SH-SY5Y (cell line): ENCODE measurements at regions not wholly inside any gene's neighbourhood (a gene's known extent, or its start where the extent isn't known, plus 50 kb on each side); places are given as distances from the start of the nearest gene placed in this dataset.

Experiments
- GATA2 ChIP-seq: IDR thresholded peaks from 2 replicates; pipeline ENCODE4 v1.6.1; 2011; ENCODE audit warnings: mild to moderate bottlenecking, low read depth, low read length
- GATA3 ChIP-seq: IDR thresholded peaks from 2 replicates; pipeline ENCODE4 v1.6.1; 2011; ENCODE audit warnings: low read depth, mild to moderate bottlenecking, low read length, moderate library complexity

GRCh38 chr13:68522184-68522583 lies 1292.0 kb upstream of the PCDH9 start:
- no peak for TF ChIP-seq GATA3
- no peak for TF ChIP-seq GATA2

DNA sequence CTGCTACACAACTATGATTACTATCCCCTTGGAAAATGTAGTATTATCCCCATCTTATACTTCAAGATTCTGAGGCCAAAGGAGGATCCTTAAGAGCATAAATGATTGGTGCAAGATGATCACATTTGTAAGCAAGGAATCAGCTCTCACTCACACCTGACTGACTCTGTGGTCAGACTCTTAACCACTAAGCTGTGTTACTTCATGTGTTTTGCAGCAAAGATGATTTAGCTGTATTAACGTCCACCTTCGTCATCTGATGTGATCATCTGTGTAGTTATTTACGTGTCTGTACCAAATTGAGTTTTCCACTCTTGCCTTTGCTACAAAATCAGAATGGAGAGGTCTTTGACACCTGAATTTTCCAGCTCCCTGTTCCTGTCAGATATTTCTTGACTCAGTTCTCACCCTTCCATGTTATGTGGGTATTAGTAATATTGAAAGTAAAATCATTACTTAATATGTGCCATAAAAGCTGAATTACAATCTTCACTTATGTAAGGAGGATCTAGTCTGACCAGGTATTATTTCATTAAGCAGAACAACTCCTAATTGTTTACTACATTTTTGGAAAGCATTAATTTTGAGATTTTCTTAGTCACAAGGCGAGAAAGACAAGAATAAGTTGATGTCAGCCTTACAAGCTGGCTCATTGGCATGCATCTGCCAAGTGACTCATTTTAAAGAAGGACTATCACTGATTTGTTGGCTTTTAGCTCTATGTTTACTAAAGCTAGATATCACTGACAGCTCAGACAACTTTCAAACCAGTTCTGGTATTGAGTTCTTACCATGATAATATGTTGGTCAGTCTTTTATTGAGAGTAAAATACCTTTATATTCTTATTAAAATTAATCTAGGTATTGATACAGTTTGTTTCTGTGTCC lies 1279.8 kb upstream of the PCDH9 start:
- TF ChIP-seq GATA2 (no peak), GATA3 (no peak)

DNA sequence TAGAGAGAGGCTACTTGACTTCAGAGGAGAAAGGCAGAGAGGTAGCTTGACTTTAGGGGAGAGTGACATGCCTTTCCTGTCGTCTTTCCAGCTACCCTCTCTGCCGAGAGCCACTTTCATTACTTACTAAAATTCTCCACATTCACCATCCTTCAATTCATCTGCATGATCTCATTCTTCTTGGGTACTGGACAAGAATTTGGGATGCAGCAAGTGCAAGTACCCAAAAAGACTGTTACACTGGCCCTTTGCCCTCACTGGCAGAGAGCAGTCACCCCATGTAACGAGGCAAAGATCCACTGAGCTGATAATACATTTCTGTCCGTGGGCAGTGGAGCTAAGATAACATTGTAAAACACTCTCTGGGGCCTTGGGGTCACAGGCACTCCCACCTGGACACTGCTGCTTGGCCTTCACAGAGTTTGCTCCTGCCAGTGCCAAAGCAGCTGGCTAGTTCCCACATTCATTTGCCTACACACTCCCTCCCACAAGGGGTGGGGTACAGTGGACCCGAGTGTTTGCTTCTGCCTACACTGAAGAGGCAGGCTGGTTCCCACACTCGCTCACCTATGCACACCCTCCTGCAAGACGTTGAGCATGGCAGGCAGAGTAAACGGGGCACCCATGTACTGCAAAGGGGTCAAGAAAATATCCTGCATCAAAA lies 1276.9 kb upstream of the PCDH9 start:
- TF ChIP-seq GATA3, result no peak
- TF ChIP-seq GATA2, result no peak

GRCh38 chr13:68490594-68490993 lies 1260.5 kb upstream of the PCDH9 start:
- TF ChIP-seq GATA2 (no peak), GATA3 (no peak)

DNA sequence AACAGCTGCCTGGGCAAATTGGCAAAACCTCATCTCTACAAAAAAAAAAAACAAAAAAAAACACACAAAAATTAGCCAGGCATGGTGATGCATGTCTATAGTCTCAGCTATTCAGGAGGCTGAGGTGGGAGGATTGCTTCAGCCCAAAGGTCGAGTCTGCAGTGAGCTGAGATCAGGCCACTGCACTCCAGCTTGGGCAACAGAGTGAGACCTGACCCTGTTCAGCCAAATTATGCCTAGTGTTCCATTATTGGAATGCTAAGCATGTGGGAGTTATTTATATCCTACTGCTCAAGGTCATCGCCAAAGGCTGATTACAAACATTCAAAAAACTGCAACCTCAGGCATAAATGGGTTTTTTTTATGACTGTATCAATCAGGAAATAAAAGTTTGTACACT lies 1251.0 kb upstream of the PCDH9 start:
- TF ChIP-seq GATA3 (no peak), GATA2 (no peak)

GRCh38 chr13:68473834-68474326 lies 1243.7 kb upstream of the PCDH9 start:
- TF ChIP-seq GATA3, result no peak
- TF ChIP-seq GATA2, result no peak

GRCh38 chr13:68467160-68467559 lies 1237.0 kb upstream of the PCDH9 start:
- TF ChIP-seq GATA2 (no peak), GATA3 (no peak)

DNA sequence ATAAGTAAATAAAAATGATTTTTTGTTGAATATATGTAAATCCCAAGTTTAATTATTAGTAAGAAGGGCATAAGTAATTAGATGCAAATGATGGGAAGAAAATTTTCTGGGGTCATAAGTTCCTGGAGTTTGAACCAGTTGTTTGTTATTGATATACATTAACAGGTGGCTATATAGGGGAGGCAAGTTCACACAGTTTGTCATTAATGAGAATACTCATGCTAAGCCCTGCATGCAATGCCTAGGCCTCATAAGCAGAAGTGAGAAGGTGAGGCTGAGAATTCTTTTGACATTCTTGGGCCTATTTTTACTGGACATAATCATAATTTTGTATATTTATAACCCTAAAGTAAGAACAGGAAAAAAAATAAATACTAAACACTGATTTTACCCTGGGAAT lies 1210.7 kb upstream of the PCDH9 start:
- TF ChIP-seq GATA3, result no peak
- no peak for TF ChIP-seq GATA2

DNA sequence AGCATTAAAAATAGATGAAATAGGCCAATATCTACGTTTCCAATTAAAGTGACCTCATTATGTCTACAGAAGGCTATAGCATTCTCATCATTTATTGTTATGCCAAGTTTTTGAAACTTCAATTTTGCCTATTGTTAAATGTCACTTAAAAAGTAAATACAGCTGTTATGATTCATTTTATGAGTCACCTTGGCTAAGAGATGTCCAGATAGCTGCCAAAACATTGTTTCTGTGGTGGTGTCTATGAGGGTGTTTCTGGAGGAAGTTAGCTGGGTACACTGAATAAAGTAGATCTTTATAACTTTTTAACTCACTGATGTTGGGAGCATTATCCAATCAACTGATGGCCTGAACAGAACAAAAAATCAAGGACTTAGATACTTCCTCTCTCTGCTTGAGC lies 1209.7 kb upstream of the PCDH9 start:
- TF ChIP-seq GATA2 (no peak), GATA3 (no peak)

- TF ChIP-seq GATA2, result no peak
Measured at GRCh38 chr13:68428292-68428691, 1198.2 kb upstream of the PCDH9 start.

GRCh38 chr13:68417801-68418200 lies 1187.7 kb upstream of the PCDH9 start:
- TF ChIP-seq GATA3 (no peak), GATA2 (no peak)

- no peak for TF ChIP-seq GATA3
- TF ChIP-seq GATA2, result no peak
Measured at GRCh38 chr13:68410007-68410406, 1179.9 kb upstream of the PCDH9 start.

DNA sequence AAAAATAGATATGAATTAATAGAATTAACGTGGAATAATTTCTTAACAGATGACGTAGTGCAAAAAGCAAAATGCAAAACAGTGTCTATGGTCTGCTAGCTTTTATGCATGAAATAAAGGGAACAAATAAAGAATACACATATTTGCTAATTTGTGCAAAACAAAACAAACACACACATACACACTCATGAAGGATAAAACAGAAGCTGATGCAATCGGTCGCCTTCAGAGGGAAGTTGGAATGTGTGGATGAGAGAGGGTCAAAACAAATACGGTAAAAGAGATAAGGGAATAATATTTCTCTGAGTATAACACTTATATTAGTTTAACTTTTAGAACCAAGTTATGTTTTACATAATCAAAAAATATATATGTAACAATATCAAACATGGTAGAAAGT lies 1160.9 kb upstream of the PCDH9 start:
- TF ChIP-seq GATA2, result no peak
- TF ChIP-seq GATA3, result no peak

DNA sequence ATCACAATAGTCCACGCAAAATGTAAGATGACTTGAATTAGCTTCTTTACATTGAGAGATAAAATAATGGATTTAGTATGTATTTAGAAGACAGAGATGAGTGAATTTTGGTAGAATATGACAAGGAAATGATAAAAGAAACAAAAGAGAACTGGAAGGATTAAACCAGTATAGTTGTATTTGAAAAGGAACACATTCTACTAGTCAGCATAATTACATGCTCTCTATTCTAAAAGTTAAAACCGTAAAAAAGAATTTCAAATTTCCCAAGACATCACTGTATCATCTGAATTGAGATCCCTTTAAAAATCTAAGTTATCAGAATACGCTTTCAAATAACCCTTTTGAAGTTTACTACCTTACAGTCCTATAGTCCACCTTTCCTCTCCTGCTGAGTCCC lies 1156.7 kb upstream of the PCDH9 start:
- no peak for TF ChIP-seq GATA3
- no peak for TF ChIP-seq GATA2

GRCh38 chr13:68380041-68380973 lies 1150.2 kb upstream of the PCDH9 start:
- TF ChIP-seq GATA2 (no peak), GATA3 (no peak)
